DND-41 (cell line): ENCODE measurements at regions not wholly inside any gene's neighbourhood (a gene's known extent, or its start where the extent isn't known, plus 50 kb on each side); places are given as distances from the start of the nearest gene placed in this dataset.

Source experiments
- CTCF ChIP-seq: IDR thresholded peaks from 2 replicates; pipeline ENCODE4 v1.5.1; 2012; ENCODE audit warnings: borderline replicate concordance, low read length, moderate library complexity, mild to moderate bottlenecking; ENCODE audit not compliant: poor library complexity, severe bottlenecking; ENCODE audit errors: extremely low read depth
- EZH2 ChIP-seq: IDR thresholded peaks from 3 replicates; pipeline ENCODE4 v1.6.1; 2012; ENCODE audit warnings: borderline replicate concordance, low read depth, mild to moderate bottlenecking, moderate library complexity, low read length, inconsistent platforms; ENCODE audit not compliant: severe bottlenecking

GRCh38 chrX:106378616-106379015 lies 210.5 kb downstream of the PWWP3B start:
- TF ChIP-seq EZH2 = no peak
- no peak for TF ChIP-seq CTCF
